ENCODE measurements at regions not wholly inside any gene's neighbourhood (a gene's known extent, or its start where the extent isn't known, plus 50 kb on each side); places are given as distances from the start of the nearest gene placed in this dataset.
A peak's percentile ranks its signal among the peaks of the same experiment; 100 is the strongest.

DNA sequence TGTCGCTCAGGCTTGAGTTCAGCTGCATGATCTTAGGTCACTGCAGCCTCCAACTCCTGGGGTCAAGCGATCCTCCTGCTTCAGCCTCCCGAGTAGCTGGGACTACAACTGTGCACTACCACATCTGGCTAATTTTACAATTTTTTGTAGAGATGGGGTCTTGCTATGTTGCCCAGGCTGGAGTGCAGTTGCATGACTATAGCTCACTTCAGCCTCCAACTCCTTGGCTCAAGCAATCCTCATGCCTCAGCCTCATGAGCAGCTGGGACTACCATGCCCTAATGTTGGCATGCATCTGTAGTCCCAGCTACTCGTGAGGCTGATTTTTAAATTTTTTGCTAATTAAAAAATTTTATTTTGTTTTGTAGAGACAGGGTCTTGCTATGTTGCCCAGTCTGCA, 101.9 kb upstream of the NPTX2 start:
- DNase-seq (ENCODE audit: low read depth, low spot score): no peak

DNA sequence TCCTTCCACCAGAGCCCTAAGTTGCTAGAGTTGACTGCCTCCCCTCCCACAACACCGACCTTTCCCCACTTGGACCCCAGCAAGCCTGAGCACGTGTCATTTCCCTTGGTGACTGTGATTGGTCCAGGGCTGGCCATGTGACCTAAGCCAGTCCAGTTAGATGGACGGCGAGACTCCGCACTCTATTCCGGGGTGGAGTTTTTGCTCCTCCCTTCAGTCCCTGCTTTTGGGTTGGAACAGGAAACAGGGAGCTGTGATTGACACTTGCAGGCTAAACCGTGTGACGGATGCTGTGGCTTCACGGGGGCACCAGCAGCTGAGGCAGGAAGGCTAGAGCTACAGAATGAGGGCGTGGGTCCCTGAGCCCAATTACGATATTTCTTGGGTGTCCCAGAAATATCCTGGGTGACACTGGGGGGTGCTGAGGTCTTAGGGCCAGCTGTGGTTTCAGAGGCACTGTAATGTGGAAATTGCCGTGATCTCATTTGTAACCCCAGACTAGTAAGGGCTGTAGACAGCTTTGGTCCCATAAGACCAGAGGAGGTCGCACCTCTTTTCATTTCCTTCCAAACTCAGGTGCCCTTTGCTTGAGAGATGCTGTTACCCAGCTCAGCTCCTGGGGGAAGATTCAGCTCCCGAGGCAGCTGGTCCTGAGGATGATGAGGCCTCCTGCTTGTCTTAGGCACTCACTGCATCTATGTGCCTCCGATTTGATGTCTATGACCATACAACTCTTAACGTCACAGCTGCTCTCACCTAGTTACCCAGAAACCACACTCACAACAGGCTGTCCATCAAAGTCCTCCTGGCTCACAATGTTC, 102.7 kb upstream of the NPTX2 start:
- peak; percentile 9 for DNase-seq (ENCODE audit: low read depth, low spot score)

DNA sequence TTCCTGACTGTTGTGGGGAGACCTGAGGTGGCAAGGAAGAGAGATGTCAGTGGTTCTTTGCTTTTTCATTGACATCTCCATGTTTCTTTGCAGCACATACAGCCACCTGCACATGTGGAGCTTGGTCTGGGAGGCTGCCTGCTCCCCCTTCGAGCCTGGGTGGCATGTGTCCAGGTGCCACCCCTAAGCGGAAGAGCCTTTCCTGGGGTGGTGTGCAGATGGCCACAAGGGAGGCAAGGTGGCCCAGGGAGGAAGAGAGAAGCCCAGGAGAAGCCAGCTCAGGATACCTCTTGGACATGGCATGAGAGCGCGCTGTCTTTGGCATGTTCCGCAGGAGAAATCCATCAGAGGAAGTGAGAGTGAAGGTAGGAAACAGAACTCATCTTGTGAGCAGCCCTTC, 105.9 kb upstream of the NPTX2 start:
- DNase-seq (ENCODE audit: low read depth, low spot score): no peak

DNA sequence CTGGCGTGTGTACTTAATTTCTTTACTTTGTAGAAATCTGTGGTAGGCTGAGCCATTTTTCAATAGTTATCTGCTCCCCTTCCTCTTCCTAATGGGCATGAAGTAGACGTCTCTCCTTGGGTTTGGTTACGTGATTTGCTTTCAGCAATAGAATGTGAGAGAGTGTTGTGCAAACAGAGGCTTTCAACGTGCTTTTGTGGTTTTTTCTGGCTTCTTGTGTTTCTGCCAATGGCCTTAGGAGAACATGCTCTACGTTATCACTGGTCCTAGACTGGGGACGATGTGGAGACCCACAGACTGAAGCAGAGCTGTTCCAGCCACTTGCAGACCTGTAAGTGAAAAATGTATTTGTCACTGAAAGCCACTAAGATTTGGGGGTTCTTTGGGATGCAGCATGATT, 107.2 kb upstream of the NPTX2 start:
- DNase-seq (ENCODE audit: low read depth, low spot score): no peak

DNA sequence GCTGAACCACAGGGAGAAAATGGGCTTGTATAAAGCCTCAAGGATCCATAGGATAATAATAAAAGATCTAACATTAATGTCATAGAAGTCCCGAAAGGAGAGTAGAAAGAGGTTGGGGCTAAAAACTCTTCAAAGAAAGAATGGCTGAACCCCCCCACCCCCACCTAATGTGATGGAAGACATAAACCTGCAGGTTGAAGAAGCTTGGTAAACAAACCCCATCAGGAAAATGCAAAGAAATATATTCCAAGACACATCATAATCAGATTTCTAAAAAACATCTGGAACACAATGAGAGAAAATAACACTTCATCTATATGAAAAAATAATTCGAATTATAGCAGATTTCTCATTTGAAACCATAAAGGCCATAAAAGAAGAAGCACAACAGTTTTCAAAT, 105.6 kb upstream of the BAIAP2L1 start:
- no peak for DNase-seq (ENCODE audit: low read depth, low spot score)

DNA sequence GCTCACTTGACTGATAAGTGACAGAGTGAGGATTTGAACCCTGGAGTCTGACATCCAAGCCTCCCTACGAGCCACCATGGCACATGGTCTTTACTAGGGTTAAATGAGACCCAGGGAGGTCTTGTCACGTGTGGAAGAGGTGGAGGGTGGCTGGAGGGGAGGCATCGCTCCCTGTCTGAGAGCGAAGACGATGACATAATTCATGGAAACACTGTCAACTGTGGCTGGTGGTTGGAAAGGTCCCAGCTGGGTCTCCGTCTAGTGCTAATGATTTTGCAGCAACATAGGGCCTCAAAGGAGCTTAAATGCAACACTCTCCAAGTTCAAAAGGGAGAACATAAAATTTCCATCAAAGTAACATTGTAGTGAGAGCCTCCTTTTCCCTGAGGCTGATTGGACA, 99.9 kb upstream of the BAIAP2L1 start:
- DNase-seq (ENCODE audit: low read depth, low spot score): no peak

DNA sequence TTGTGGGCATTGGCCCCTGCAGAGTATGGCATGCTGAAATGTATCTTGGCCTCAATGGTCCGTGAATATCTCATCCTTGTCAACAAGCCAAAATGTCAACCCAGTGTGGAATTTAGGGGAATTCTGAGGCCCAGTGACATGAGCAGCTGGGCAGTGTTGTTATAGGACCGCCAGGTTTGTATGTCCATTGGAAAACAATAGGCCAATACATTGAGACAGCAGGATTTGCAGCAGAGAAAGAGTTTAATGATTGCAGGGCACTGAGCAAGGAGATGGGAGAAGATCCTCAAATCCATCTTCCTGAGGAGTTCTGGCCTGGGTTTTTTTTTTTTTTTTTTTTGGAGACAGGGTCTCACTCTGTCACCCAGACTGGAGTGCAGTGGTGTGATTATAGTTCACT, 95.7 kb upstream of the BAIAP2L1 start:
- no peak for DNase-seq (ENCODE audit: low read depth, low spot score)

DNA sequence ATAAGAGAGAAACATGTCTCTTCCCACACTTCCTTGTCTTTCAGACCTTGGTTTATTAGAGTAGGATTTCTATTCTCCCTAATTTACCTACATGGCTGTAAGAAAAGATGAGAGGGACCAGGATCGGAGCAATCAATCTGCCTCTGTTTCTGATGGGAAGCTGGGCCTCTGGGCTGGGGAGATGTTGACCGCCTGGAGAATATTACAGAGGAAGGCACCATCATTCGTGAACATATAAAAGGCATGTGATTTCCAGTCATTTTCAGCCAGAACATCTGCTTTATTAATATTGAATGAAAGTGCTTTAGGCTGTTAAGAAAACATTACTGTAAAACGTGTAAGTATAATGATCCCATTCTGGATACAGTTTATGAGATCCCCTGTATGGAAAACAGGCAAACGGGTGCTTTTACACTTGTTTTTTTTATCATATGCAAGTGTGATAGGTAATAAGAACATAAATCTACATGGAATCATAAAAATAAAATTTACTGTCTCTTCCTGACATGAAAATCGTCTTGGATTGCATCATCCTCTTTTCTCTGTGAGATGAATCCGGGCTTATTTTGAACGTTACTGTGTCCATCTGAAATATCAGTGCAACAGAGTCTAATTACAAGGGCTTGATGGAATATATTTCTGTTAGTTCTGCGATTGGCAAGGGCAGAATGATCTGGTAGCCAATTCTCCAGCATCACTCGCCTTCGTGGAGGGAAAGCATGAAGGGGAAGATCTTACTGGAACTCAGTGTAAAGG, 94.5 kb upstream of the BAIAP2L1 start:
- no peak for DNase-seq (ENCODE audit: low read depth, low spot score)

DNA sequence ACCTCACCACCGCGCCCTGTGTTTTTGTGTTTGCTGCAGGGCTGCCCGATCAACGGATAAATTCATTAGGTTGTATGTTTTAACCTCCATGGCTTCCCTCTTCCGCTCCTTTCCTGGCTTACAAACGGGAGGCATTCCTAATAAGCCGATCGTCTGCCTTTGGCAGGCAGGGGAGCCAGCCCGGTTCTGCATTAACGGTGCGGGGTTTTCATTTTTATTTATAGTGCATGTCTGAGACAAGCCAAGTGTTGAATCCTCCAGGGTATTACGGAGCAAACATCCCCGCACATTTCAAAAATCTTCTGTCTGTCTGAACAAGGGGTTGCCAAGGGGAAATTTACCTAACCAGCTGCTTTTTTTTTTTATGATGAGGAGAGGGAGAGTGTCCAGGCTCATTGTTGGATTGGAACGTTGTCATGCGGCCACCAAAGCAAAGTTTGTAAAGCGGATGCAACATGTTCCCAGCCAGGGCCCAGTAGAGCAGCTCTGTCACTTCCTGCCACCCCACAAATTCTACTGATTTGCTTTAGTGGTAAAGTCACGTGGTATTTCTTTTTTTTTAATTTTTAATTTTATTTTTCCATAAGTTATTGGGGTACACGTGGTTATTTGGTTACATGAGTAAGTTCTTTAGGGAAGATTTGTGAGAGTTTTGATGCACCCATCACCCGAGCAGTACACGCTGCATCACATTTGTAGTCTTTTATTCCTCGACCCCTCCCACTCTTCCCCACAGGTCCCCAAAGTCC, 92.3 kb upstream of the BAIAP2L1 start:
- DNase-seq (ENCODE audit: low read depth, low spot score): no peak

DNA sequence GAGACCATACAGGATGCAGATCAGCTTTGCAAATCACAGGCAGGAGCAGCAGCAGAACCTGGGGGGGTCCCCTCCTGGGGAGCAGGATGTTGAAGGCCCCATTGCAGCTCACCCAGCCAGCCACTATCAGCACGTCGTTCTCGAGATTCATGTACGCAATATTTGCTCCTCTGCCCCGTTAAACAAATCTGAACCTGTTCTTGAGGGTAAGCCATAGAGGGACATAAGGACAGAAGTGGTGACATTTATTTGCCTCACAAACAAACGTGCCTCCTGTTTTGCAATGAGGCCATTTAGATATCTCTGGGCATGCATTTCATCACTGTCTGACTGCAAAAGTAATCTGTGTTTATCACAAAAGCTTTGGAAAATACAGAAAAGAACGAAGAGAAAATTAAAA, 87.3 kb upstream of the BAIAP2L1 start:
- DNase-seq (ENCODE audit: low read depth, low spot score): no peak

DNA sequence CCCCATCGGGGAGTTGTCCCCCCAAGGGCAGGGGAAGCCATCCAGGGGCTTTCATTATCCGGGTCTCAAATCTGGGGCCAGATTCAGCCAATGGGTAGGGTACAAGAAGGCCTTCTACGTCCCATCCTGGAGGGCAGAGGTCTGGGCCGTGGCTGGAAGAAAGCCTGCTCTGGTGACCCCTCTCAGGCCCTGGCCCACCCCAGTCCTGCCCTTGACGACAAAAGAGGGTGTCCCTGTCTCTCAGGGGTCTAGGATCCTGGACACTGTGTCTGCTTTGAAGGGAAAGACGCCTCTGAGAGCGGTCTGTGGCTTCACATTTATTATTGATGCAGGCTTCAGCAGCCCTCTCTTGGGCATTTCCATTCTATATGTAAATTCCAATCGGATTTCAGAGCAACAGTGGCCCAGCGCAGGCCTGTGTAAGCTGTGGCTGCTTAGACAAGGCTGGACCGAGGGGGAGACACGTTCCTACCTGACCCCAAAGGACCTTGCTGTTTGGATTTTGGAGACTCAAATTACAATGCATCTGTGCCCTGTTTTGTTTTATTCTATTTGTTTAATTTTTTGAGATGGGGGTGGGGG, 83.2 kb upstream of the BAIAP2L1 start:
- no peak for DNase-seq (ENCODE audit: low read depth, low spot score)

DNA sequence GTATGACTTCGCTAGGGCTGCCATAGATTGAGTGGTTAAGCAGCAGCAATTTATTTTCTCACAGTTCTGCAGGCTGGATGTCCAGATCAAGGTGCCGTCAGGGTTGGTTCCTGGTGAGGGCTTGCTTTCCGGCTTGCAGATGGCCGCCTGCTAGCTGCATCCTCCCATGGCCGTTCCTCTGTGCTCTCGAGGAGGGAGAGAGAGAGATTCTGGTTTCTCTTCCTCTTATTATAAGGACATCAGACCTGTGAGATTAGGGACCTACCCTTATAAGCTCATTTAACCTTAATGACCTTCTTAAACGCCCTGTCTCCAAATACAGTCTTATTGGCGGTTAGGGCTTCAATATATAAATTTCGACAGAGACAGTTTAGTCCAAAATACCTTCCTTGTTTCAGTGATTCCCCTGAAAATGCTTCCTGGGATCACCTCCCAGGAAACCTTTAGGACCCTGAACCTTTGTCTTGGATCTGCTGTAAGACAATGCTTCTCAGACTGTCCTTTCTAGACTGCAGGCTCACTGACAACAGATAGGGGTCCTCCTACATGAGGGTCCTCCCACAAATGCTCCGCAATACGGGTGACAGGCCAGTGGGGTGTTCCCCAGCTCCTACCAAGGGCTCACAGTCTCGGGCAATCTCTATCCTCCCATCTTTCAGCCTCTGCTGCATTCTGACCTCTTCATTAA, 82.5 kb upstream of the BAIAP2L1 start:
- DNase-seq (ENCODE audit: low read depth, low spot score): no peak

DNA sequence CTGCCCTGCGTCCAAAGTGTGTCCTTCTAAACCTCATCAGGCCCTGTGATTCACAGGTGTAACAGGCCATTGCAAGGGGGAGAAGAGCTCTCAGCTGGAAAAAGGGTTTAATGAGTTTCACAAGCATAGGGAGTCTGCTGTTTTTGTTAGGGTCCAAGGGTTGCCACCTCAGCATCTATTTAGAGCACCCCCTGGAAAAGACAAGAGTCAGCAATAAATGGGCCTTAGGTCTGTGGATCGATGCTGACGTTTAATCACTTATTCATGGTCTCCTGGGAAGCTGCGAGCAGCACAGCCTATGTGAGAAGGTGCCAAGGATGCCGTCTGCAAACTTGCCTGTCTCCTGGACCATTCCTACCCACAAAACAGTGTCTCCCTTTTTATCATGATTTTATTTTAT, 78.4 kb upstream of the BAIAP2L1 start:
- DNase-seq (ENCODE audit: low read depth, low spot score): no peak

DNA sequence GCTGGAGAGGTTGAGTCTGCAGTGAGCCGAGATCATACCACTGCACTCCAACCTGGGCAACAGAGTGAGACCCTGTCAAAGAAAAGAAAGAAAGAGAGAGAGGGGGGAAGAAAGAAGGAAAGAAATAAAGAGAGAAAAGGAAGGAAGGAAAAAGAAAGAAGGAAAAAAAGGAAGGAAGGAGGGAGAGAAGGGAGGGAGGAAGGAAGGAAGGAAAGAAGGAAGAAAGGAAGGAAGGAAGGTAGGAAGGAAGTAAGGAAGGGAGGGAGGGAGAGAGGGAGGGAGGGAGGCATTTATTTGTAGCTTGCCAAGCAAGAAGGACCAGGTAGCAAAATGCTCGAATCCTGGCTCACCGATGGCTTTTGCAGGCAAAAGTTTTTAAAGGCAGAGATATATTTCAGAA, 74.5 kb upstream of the BAIAP2L1 start:
- no peak for DNase-seq (ENCODE audit: low read depth, low spot score)

DNA sequence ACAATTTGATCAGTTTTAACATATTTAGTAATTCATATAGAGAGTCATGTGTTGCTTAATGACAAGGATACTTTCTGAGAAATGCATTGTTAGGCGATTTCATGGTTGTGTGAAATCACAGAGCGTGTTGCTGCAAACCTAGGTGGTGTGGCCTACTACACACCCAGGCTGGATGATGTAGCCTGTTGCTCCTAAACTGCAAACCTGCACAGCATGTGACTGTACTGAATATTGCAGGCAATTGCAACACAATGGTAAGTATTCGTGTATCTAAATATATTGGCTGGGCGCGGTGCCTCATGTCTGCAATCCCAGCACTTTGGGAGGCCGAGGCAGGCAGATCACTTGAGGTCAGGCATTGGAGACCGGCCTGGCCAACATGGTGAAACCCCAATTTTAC, 73.7 kb upstream of the BAIAP2L1 start:
- no peak for DNase-seq (ENCODE audit: low read depth, low spot score)

DNA sequence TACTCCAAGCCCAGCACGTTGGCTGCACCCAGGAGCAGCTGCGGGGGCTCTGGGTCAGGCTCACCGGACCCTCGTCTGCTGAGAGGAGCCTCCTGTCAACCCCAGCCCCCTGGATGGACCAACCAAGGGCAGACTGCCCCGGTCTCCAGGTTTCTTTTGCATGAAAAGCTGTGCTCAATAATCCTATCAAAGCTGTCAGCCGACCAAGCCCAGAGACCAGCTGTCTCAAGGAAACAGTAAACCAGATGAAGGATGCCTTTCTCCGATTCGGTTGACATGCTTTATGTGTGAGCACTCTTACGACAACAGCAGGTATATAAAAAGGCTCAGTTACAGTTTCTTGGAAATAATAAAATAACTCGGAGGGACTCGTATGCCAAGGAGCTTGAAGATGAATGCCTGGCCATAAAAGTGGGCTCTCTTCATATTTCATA, 71.6 kb upstream of the BAIAP2L1 start:
- DNase-seq (ENCODE audit: low read depth, low spot score): no peak

DNA sequence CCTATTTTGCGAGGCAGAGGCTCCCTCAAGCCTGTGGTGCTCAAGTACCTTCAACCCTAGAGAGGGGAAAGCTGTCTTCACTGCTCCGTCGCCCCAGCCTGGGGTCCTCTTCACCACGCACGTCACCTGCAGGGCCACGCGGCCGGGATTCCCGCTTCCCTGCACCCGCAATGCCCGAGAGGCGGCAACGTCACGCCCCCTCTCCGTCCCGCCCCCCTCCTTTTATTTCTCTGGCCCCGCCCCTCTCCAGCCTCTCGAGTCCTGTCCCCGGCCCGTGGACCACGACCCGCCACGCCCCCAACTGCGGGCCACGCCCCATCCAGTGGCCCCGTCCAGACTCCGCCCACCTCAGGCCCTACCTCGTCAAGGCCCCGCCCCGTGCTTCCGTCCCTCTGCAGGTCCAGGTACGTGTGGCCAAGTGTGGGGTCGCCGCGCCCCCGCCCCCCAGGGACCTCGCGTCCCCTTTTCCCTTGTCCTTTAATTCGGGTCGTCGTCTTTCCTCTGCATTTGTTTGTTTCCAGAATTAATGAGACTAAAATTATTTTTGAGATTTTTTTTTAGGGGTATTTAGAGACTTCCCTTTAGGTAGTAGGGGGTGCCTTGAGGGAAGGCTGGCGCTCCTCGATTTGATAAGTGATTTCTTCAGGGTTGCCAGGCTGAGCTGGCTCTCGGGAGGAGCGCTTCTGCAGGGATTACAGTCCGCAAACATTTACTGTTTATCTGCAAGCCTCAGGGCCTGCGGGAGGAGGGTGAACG, 69.8 kb upstream of the BAIAP2L1 start:
- peak; percentile 87 for DNase-seq (ENCODE audit: low read depth, low spot score)

DNA sequence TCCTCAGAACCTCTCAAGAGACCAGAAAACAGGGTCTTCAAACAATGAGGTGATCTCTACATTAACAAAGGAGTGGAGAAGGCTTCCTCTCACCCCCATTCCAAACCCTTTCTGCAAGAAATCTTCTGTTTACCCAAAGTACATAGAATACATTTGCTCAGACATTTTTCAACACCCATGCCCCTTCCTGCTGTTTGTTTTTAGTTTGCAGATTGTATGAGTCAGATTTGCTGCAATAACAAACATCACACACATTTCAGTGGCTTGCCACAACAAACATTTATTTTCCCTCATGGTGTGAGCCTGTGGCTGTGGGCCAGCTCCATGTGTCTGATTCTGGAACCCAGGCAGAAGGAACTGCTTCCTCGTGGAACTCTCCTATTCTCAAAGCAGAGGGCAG, 68.2 kb upstream of the BAIAP2L1 start:
- no peak for DNase-seq (ENCODE audit: low read depth, low spot score)

DNA sequence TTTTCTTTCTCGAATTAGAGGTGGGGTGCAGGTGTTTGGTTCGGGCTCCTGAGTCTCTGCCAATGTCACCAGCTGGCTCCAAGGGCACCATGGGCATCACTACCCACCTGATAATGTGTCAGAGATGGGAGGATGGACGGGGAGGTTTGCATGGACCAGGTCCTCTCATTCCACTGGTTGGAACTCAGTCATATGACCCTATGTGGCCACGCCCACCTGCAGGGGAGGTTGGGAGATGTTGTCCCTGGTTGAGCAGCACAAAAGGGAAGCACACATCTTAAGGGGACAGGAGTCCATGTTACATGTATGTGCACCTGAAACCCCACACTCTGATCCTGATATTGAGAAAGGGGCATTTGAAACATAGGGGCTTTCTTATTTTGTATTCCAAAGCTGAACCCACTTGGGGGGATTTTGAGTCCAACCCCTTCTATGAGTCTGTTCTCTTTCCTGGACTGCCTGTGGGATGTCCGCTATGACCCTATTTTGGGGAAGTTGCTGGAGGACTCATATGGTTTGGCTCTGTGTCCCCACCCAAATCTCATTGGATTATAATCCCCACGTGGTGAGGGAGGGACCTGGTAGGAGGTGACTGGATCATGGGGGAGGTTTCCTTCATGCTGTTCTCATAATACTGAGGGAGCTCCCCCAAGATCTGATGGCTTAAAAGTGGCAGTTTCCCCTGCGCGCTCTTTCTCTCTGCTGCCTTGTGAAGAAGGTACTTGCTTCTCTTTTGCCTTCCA, 66.9 kb upstream of the BAIAP2L1 start:
- DNase-seq (ENCODE audit: low read depth, low spot score): no peak

DNA sequence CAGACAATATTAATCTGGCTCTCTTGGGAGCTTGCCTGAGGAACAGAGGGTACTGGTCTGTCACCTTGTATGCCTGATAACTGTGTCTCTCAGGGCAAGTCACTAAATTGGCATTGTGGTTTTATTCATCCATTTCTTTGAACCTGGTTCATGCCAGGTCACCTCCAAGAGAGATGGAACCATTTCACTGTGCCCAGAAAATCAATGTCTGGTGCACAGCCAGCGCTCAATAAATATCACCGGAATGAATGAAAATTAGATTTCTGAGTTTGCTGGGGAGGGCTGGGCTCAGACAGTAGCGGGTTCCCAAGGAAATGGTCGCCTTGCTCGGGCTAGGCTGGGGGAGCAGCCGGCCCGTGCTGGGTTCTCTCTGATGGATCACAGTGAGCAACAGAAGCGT, 64.1 kb upstream of the BAIAP2L1 start:
- no peak for DNase-seq (ENCODE audit: low read depth, low spot score)
